ENCODE measurements at regions not wholly inside any gene's neighbourhood (a gene's known extent, or its start where the extent isn't known, plus 50 kb on each side); places are given as distances from the start of the nearest gene placed in this dataset.

- TF ChIP-seq CTCF (IDR thresholded peaks at IDR 0.05) (no peak), POLR2A (IDR thresholded peaks at IDR 0.05) (no peak)
These were observed 356.2 kb downstream of the SNAPC1 start for GRCh38 chr14:62118461-62118860.

Data from testis (tissue), 2 donors.